ENCODE measurements at regions not wholly inside any gene's neighbourhood (a gene's known extent, or its start where the extent isn't known, plus 50 kb on each side); places are given as distances from the start of the nearest gene placed in this dataset.
"Not testable (repeated sequence)": the region's sequence is repeated elsewhere in the genome, so short reads cannot be mapped to it uniquely, and the experiment has no call there.

DNA sequence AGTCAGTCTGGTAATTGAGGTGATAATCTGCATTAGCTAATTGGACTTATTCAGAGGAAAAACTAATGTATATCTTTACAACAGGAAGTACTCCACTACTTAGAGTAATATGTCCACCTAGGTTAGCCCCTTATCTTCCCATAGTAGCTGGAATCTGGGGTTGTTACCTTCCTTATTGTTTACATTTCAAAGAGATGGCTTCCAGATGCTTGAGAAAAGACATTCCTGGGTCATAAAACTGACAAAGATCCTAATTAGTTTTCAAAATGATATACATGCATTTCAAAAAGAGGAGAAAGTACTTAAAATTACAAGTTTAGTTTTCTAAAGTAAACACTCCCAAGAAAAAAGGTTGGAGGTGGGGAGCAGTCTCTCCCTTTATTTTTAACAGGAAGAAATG is 78.1 kb downstream of the RPL10L start:
- H3K36me3 Mint-ChIP-seq (ENCODE audit: low read depth), result no peaks in the 10 kb centered on the region
- H3K9me3 Mint-ChIP-seq, result peaks cover 9% of the 10 kb centered on the region
- DNase-seq, result no peak
- H3K27me3 Mint-ChIP-seq (ENCODE audit: insufficient read depth), result no peaks in the 10 kb centered on the region
- H3K4me1 Mint-ChIP-seq (ENCODE audit: low read depth), result no peaks in the 10 kb centered on the region
- no peak overlapping the region for H3K27ac Mint-ChIP-seq
- TF ChIP-seq, protein P1, sequence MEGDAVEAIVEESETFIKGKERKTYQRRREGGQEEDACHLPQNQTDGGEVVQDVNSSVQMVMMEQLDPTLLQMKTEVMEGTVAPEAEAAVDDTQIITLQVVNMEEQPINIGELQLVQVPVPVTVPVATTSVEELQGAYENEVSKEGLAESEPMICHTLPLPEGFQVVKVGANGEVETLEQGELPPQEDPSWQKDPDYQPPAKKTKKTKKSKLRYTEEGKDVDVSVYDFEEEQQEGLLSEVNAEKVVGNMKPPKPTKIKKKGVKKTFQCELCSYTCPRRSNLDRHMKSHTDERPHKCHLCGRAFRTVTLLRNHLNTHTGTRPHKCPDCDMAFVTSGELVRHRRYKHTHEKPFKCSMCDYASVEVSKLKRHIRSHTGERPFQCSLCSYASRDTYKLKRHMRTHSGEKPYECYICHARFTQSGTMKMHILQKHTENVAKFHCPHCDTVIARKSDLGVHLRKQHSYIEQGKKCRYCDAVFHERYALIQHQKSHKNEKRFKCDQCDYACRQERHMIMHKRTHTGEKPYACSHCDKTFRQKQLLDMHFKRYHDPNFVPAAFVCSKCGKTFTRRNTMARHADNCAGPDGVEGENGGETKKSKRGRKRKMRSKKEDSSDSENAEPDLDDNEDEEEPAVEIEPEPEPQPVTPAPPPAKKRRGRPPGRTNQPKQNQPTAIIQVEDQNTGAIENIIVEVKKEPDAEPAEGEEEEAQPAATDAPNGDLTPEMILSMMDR (IDR thresholded peaks at IDR 0.05), result no peak
- no peak overlapping the region for H3K4me3 Mint-ChIP-seq

DNA sequence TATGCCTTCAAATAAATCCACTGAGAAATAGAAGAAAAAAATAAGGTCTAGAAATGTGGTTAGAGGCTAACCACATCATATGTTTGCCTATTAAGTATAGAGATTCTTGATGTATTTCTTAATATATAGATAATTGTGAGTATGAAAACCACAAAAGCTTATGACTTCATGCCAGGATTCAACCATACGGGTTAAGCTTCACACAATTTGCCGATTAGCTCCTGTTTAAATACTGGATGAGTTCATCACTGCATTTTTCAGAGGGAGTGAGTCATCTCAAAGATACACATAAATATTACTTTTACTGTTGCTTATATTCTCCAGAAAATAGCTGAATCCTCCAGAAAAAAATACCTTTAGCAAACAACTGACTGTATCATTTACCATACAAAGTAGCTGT is 79.6 kb downstream of the RPL10L start:
- Mint-ChIP-seq H3K36me3 (ENCODE audit: low read depth) (no peaks in the 10 kb centered on the region), H3K27me3 (ENCODE audit: insufficient read depth) (no peaks in the 10 kb centered on the region; the same call in 1 of the 2 replicates), H3K4me3 (no peak overlapping the region), H3K9me3 (peaks cover 9% of the 10 kb centered on the region), H3K4me1 (ENCODE audit: low read depth) (no peaks in the 10 kb centered on the region), H3K27ac (no peak overlapping the region)
- DNase-seq, result no peak
- TF ChIP-seq, protein P1 (IDR thresholded peaks at IDR 0.05), result no peak

DNA sequence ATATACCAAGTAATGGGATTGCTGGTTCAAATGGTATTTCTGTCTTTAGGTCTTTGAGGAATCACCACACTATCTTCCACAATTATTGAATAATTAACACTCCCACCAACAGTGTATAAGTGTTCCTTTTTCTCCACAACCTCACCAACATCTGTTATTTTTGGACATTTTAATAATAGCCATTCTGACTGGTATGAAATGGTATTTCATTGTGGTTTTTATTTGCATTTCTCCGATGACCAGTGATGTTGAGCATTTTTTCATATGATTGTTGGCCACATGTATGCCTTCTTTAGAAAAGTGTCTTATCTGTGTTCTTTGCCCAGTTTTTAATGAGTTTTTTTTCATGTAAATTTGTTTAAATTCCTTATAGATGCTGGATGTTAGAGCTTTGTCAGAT is 83.4 kb downstream of the RPL10L start:
- H3K36me3 Mint-ChIP-seq (ENCODE audit: low read depth); H3K4me3 Mint-ChIP-seq; H3K27ac Mint-ChIP-seq; H3K27me3 Mint-ChIP-seq (ENCODE audit: insufficient read depth); DNase-seq; H3K4me1 Mint-ChIP-seq (ENCODE audit: low read depth): not testable (repeated sequence)
- peaks cover 17% of the 10 kb centered on the region for H3K9me3 Mint-ChIP-seq

DNA sequence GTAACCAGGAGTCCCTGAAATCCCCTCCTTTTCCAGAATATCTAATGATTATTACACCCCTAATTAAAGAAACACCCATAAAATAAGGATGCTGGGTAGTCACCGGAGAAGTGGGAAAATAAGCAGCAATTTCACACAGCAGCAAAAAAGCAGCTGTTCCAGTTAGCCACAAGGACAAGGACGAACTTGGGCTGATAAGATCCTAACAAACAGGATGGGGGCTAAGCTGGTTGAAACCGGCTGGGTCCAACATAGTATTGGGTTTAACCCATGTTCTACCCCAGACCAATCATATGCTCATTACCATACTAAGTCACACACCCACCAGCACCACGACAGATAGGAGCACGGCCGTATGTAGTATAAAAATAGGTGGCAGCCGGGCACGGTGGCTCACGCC is 100.7 kb downstream of the RPL10L start:
- Mint-ChIP-seq H3K27me3 (ENCODE audit: insufficient read depth) (peaks cover 2% of the 10 kb centered on the region; the same call in 1 of the 2 replicates), H3K27ac (no peak overlapping the region), H3K36me3 (ENCODE audit: low read depth) (peaks cover 6% of the 10 kb centered on the region; the same call in 1 of the 2 replicates), H3K4me1 (ENCODE audit: low read depth) (no peaks in the 10 kb centered on the region), H3K9me3 (peaks cover 47% of the 10 kb centered on the region), H3K4me3 (no peak overlapping the region)
- no peak for DNase-seq
- TF ChIP-seq, protein P1 (IDR thresholded peaks at IDR 0.05), result no peak

DNA sequence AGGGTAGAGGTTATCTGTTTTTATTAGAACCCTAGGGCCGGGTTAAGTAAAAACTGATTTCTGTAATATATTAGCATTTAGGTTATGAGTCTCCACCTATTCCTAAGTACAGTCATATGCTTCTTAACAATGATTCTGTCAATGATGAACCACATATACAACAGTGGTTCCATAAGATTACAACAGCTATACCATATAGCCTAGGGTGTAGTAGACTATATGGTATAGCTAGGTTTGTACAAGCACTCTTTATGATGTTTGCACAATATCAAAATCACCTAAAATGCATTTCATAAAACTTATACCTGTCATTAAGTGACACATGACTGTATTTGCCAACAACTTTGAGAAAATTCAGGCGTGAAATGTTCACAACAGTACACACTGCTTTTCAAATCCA is 110.6 kb downstream of the RPL10L start:
- Mint-ChIP-seq H3K4me1 (ENCODE audit: low read depth) (no peaks in the 10 kb centered on the region), H3K36me3 (ENCODE audit: low read depth) (no peaks in the 10 kb centered on the region; the same call in 1 of the 2 replicates), H3K4me3 (no peak overlapping the region), H3K27ac (no peak overlapping the region), H3K9me3 (peaks cover 35% of the 10 kb centered on the region), H3K27me3 (ENCODE audit: insufficient read depth) (no peaks in the 10 kb centered on the region)
- DNase-seq, result no peak
- TF ChIP-seq, protein P1 (IDR thresholded peaks at IDR 0.05), result no peak

DNA sequence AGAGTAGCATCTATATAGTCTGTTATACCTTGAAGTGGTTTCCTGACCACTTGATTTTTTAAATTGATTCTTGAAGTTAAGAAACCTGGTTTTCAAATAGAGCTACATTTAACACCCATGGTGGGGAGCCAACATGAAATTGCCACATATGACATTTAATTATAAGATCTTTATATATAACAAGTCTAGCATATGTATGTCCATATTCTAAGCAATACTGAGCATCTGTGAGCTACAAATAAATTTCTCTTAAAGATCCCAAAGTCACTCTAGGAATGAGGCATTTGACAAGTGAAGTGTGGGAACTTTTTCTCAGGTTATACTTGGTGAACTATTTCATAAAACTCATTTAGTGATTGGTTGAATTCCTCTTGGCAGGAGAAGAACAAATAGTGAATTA is 132.5 kb downstream of the RPL10L start:
- H3K27ac Mint-ChIP-seq, result no peak overlapping the region
- DNase-seq, result no peak
- no peaks in the 10 kb centered on the region for H3K27me3 Mint-ChIP-seq (ENCODE audit: insufficient read depth)
- H3K4me1 Mint-ChIP-seq (ENCODE audit: low read depth), result no peaks in the 10 kb centered on the region
- no peak overlapping the region for H3K4me3 Mint-ChIP-seq
- 0 out of 2 replicates have a peak, but pooled peaks cover 5% of the 10 kb centered on the region for H3K36me3 Mint-ChIP-seq (ENCODE audit: low read depth)
- peaks cover 21% of the 10 kb centered on the region for H3K9me3 Mint-ChIP-seq
- TF ChIP-seq, protein P1 (IDR thresholded peaks at IDR 0.05), result no peak

DNA sequence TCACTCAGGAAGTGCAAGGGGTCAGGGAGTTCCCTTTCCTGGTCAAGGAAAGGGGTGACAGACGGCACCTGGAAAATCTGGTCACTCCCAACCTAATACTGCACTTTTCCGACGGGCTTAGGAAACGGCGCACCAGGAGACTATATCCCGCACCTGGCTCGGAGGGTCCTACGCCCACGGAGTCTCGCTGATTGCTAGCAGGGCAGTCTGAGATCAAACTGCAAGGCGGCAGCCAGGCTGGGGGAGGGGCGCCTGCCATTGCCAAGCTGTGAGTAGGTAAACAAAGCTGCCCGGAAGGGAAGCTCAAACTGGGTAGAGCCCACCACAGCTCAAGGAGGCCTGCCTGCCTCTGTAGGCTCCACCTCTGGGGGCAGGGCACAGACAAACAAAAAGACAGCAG is 142.8 kb downstream of the RPL10L start:
- DNase-seq; H3K4me3 Mint-ChIP-seq; H3K27ac Mint-ChIP-seq; H3K36me3 Mint-ChIP-seq (ENCODE audit: low read depth); H3K27me3 Mint-ChIP-seq (ENCODE audit: insufficient read depth); H3K4me1 Mint-ChIP-seq (ENCODE audit: low read depth): not testable (repeated sequence)
- peaks cover 17% of the 10 kb centered on the region for H3K9me3 Mint-ChIP-seq

All from HFFc6 (cell line).